Activated CD4-positive, alpha-beta T cell treated with anti-CD3 and anti-CD28 coated beads for 36 hours (primary cell): ENCODE measurements at regions not wholly inside any gene's neighbourhood (a gene's known extent, or its start where the extent isn't known, plus 50 kb on each side); places are given as distances from the start of the nearest gene placed in this dataset.
"Not testable (repeated sequence)": the region's sequence is repeated elsewhere in the genome, so short reads cannot be mapped to it uniquely, and the experiment has no call there.

Experiments
- ATAC-seq: fragments of 200-7000 bp; cut with Tn5 transposase; one replicate; pipeline ENCODE4 v1.10.0; 2021; ENCODE audit warnings: mild to moderate bottlenecking, moderate library complexity
- CTCF ChIA-PET: fragments of 350-600 bp; sonication (Branson Sonifier 250); formaldehyde crosslinking; loops from one replicate; lab custom pipeline; 2021; ENCODE audit warnings: antibody characterized with exemption; lab: Charles Lee
- POLR2A ChIA-PET: fragments of 350-600 bp; sonication (Branson Sonifier 250); formaldehyde crosslinking; loops from one replicate; lab custom pipeline; 2021; ENCODE audit warnings: antibody characterized with exemption, inconsistent platforms; lab: Charles Lee
- DNase-seq: peaks from one replicate; pipeline ENCODE4 v3.0.0-alpha.2; 2020
- H3K27ac Mint-ChIP-seq: one replicate; pipeline ENCODE4 v1.8.0; 2021; ENCODE audit warnings: mixed read lengths
- H3K27me3 Mint-ChIP-seq: one replicate; pipeline ENCODE4 v1.8.0; 2021; ENCODE audit warnings: mixed read lengths
- H3K36me3 Mint-ChIP-seq: one replicate; pipeline ENCODE4 v1.8.0; 2021; ENCODE audit warnings: low read depth, mixed read lengths
- H3K4me1 Mint-ChIP-seq: one replicate; pipeline ENCODE4 v1.8.0; 2021; ENCODE audit warnings: mixed read lengths
- H3K4me3 Mint-ChIP-seq: one replicate; pipeline ENCODE4 v1.8.0; 2021; ENCODE audit warnings: mild to moderate bottlenecking, moderate library complexity, mixed read lengths
- H3K9me3 Mint-ChIP-seq: one replicate; pipeline ENCODE4 v1.8.0; 2021; ENCODE audit warnings: low read depth, mixed read lengths
- intact Hi-C, 2 experiments: fragments of 100-400 bp; cut with DNase I in 1 of 2; cut with micrococcal nuclease in 1 of 2; formaldehyde crosslinking; loops; one replicate each; pipeline versions ENCODE4 v1.14.2 to v1.15.1; 2022 to 2024; cut with DNase I, micrococcal nuclease

- ATAC-seq (no peak), DNase-seq (no peak)
- intact Hi-C loops: no loop called here
- ChIA-PET POLR2A (no interaction called here), CTCF (no interaction called here)
- no peaks in the 10 kb centered on the region for H3K27me3 Mint-ChIP-seq
- H3K4me1 Mint-ChIP-seq: no peaks in the 10 kb centered on the region
- no peak overlapping the region for H3K4me3 Mint-ChIP-seq
- H3K36me3 Mint-ChIP-seq: no peaks in the 10 kb centered on the region
- no peak overlapping the region for H3K27ac Mint-ChIP-seq
- H3K9me3 Mint-ChIP-seq: peaks cover 13% of the 10 kb centered on the region
Measured at GRCh38 chr4:66164869-66165268, 494.6 kb upstream of the EPHA5 start.

- Mint-ChIP-seq H3K36me3 (no peaks in the 10 kb centered on the region), H3K27me3 (no peaks in the 10 kb centered on the region), H3K9me3 (peaks cover 7% of the 10 kb centered on the region), H3K27ac (no peak overlapping the region), H3K4me3 (no peak overlapping the region), H3K4me1 (no peaks in the 10 kb centered on the region)
- CTCF ChIA-PET: no interaction called here
- intact Hi-C loops: no loop called here
- DNase-seq (no peak), ATAC-seq (no peak)
- POLR2A ChIA-PET: no interaction called here
Measured at GRCh38 chr4:66160606-66161005, 490.3 kb upstream of the EPHA5 start.

GRCh38 chr4:66157594-66157993 is 487.3 kb upstream of the EPHA5 start:
- Mint-ChIP-seq H3K4me1 (no peaks in the 10 kb centered on the region), H3K9me3 (peaks cover 3% of the 10 kb centered on the region), H3K36me3 (no peaks in the 10 kb centered on the region), H3K4me3 (no peak overlapping the region), H3K27me3 (no peaks in the 10 kb centered on the region), H3K27ac (no peak overlapping the region)
- POLR2A ChIA-PET: no interaction called here
- ATAC-seq (no peak), DNase-seq (no peak)
- intact Hi-C loops: no loop called here
- CTCF ChIA-PET: no interaction called here

- Mint-ChIP-seq H3K36me3 (no peaks in the 10 kb centered on the region), H3K4me1 (no peaks in the 10 kb centered on the region), H3K27me3 (no peaks in the 10 kb centered on the region), H3K27ac (no peak overlapping the region), H3K9me3 (peaks cover 6% of the 10 kb centered on the region), H3K4me3 (no peak overlapping the region)
- CTCF ChIA-PET: no interaction called here
- no peak for ATAC-seq
- intact Hi-C loops: no loop called here
- DNase-seq: no peak
- POLR2A ChIA-PET: no interaction called here
Measured at GRCh38 chr4:66130042-66130441, 459.8 kb upstream of the EPHA5 start.

DNA sequence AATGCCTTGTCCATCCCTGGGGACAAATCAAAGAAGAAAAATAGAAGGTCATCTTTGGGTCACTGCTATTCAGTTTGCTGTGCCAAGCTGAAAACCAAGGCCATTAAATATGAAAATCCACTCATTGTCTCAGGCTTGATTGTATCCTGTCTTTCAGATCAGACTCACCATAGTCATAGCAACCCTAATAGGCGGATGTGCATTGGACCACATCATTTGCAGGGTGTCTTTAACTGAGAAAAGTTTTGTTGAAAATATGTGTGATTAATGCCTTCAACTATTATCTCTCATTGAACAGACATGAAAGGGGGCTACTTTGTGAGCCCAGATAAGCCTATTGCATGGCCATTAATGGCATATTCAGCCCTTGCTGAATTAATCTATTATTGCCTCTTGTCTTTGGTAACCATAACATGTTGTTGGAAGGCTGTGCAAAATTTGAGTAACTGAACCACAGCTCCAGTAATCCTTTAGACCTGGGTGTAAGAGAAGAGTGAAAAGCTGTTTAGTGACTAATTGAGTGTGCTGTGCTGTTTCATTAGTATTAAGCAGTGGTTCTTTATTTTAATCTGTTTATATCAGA is 453.6 kb upstream of the EPHA5 start:
- intact Hi-C loops: no loop called here

GRCh38 chr4:66123190-66123589 is 452.9 kb upstream of the EPHA5 start:
- DNase-seq: no peak
- H3K4me1 Mint-ChIP-seq: no peaks in the 10 kb centered on the region
- CTCF ChIA-PET: no interaction called here
- peaks cover 2% of the 10 kb centered on the region for H3K9me3 Mint-ChIP-seq
- H3K27ac Mint-ChIP-seq: no peak overlapping the region
- ATAC-seq: no peak
- POLR2A ChIA-PET: no interaction called here
- H3K36me3 Mint-ChIP-seq: no peaks in the 10 kb centered on the region
- intact Hi-C loops: no loop called here
- no peaks in the 10 kb centered on the region for H3K27me3 Mint-ChIP-seq
- no peak overlapping the region for H3K4me3 Mint-ChIP-seq

More for the DNA sequence above, 453.6 kb upstream of the EPHA5 start:
- Mint-ChIP-seq H3K27ac (no peak overlapping the region), H3K9me3 (peaks cover 2% of the 10 kb centered on the region), H3K4me1 (no peaks in the 10 kb centered on the region), H3K27me3 (no peaks in the 10 kb centered on the region), H3K36me3 (no peaks in the 10 kb centered on the region), H3K4me3 (no peak overlapping the region)
- ChIA-PET CTCF (no interaction called here), POLR2A (no interaction called here)
- DNase-seq (no peak), ATAC-seq (no peak)

DNA sequence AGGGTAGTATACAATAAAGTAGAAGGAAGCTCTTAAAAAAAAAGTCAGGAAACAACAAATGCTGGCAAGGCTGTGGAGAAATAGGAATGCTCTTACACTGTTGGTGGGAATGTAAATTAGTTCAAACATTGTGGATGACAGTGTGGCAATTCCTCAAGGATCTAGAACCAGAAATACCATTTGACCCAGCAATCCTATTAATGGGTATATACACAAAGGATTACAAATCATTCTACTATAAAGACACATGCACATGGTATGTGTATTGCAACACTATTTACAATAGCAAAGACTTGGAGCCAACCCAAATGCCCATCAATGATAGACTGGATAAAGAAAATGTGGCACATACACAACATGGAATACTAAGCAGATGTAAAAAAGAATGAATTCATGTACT is 444.9 kb upstream of the EPHA5 start:
- POLR2A ChIA-PET, ATAC-seq, DNase-seq, CTCF ChIA-PET, H3K4me1 Mint-ChIP-seq, H3K27me3 Mint-ChIP-seq, H3K9me3 Mint-ChIP-seq, intact Hi-C loops, H3K27ac Mint-ChIP-seq, H3K36me3 Mint-ChIP-seq, H3K4me3 Mint-ChIP-seq: not testable (repeated sequence)

GRCh38 chr4:66108898-66109297 is 438.6 kb upstream of the EPHA5 start:
- Mint-ChIP-seq H3K36me3 (no peaks in the 10 kb centered on the region), H3K27ac (no peak overlapping the region), H3K4me3 (no peak overlapping the region), H3K4me1 (no peaks in the 10 kb centered on the region), H3K27me3 (no peaks in the 10 kb centered on the region), H3K9me3 (peaks cover 7% of the 10 kb centered on the region)
- DNase-seq (no peak), ATAC-seq (no peak)
- POLR2A ChIA-PET: no interaction called here
- intact Hi-C loops: no loop called here
- CTCF ChIA-PET: no interaction called here

DNA sequence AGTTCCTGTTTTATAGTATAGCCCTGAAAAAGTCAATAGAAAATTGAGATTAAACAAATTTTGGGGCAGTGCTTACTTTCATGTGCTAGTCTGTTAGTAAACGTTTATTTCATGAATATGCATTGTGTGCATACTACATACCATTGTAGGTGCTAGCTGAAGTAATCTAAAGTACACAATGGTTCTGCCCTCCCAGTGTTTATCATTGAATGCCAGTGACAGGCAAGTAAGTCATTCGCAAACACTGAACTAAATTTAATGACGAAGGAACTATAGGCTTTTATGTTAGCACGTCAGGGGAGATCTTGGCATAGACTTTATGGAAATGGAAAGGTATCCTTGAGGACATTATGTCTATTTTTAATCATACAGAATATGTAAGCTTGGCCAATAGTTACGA is 426.9 kb upstream of the EPHA5 start:
- H3K9me3 Mint-ChIP-seq: peaks cover 10% of the 10 kb centered on the region
- ChIA-PET POLR2A (no interaction called here), CTCF (no interaction called here)
- H3K4me1 Mint-ChIP-seq: no peaks in the 10 kb centered on the region
- no peaks in the 10 kb centered on the region for H3K27me3 Mint-ChIP-seq
- H3K27ac Mint-ChIP-seq: no peak overlapping the region
- no peak overlapping the region for H3K4me3 Mint-ChIP-seq
- DNase-seq (no peak), ATAC-seq (no peak)
- no peaks in the 10 kb centered on the region for H3K36me3 Mint-ChIP-seq
- intact Hi-C loops: no loop called here

DNA sequence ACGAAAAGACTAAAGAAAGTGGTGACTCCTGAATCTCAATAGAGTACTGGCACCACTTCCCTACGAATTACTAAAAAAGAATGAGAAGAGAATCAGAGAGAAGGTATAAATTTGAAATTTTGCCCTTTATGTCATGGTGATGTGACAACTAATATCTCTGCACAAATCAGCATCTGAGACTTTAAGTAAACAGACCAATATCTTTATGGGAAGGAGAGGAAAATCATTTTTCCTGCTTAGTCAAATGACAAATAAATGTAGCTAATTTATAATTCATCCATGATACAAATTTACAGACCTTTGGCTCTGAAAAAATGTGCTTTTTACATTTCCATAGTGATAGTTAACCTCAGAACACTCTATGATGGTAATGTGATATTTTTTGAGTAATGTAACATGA is 424.8 kb upstream of the EPHA5 start:
- Mint-ChIP-seq H3K27ac (no peak overlapping the region), H3K27me3 (no peaks in the 10 kb centered on the region), H3K9me3 (peaks cover 6% of the 10 kb centered on the region), H3K36me3 (no peaks in the 10 kb centered on the region), H3K4me3 (no peak overlapping the region), H3K4me1 (no peaks in the 10 kb centered on the region)
- CTCF ChIA-PET: interaction anchor here (0.5 kb wide), 1 partner anchor 290 kb away, joined by 3 read pairs; no protein-coding TSS in a partner anchor
- intact Hi-C loops: no loop called here
- ATAC-seq (no peak), DNase-seq (no peak)
- POLR2A ChIA-PET: no interaction called here

GRCh38 chr4:66094070-66094469 is 423.8 kb upstream of the EPHA5 start:
- Mint-ChIP-seq H3K36me3 (no peaks in the 10 kb centered on the region), H3K9me3 (peaks cover 8% of the 10 kb centered on the region), H3K27ac (no peak overlapping the region), H3K4me1 (no peaks in the 10 kb centered on the region), H3K4me3 (no peak overlapping the region), H3K27me3 (no peaks in the 10 kb centered on the region)
- ChIA-PET POLR2A (no interaction called here), CTCF (no interaction called here)
- ATAC-seq (no peak), DNase-seq (no peak)
- intact Hi-C loops: no loop called here

GRCh38 chr4:66091786-66092185 is 421.5 kb upstream of the EPHA5 start:
- Mint-ChIP-seq H3K36me3 (no peaks in the 10 kb centered on the region), H3K4me3 (no peak overlapping the region), H3K27ac (no peak overlapping the region), H3K27me3 (no peaks in the 10 kb centered on the region), H3K4me1 (no peaks in the 10 kb centered on the region), H3K9me3 (peaks cover 8% of the 10 kb centered on the region)
- ChIA-PET CTCF (no interaction called here), POLR2A (no interaction called here)
- intact Hi-C loops: no loop called here
- no peak for ATAC-seq
- no peak for DNase-seq

DNA sequence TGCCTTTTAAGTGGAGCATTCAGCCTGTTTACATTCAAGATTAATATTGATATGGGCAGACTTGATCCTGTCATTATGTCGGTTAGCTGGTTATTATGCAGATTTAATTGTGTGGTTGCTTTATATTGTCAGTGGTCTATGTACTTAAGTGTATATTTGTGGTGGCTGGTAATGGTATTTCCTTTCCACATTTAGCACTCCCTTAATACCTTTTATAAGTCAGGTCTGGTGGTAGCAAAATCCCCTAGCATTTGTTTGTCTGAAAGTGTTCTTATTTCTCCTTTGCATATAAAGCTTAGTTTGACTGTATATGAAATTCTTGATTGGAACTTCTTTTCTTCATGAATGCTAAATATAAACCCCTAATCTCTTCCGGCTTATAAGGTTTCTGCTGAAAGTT is 403.7 kb upstream of the EPHA5 start:
- Mint-ChIP-seq H3K4me1 (no peaks in the 10 kb centered on the region), H3K36me3 (no peaks in the 10 kb centered on the region), H3K9me3 (peaks cover 11% of the 10 kb centered on the region), H3K27ac (no peak overlapping the region), H3K4me3 (no peak overlapping the region), H3K27me3 (no peaks in the 10 kb centered on the region)
- ATAC-seq: no peak
- ChIA-PET POLR2A (no interaction called here), CTCF (no interaction called here)
- intact Hi-C loops: no loop called here
- no peak for DNase-seq
